GM12878 (cell line): ENCODE measurements at regions not wholly inside any gene's neighbourhood (a gene's known extent, or its start where the extent isn't known, plus 50 kb on each side); places are given as distances from the start of the nearest gene placed in this dataset.

Experiments
- ATAC-seq: fragments of 200-7000 bp; cut with Tn5 transposase; 3 replicates; pipeline ENCODE4 v1.9.1; 2020; ENCODE audit warnings: mild to moderate bottlenecking, moderate library complexity
- BruUV-seq: library from RNA; stranded (reverse); fragments of 400-500 nt; replicated peaks from 2 replicates; lab custom pipeline; 2021; lab: Mats Ljungman, UMichigan
- CTCF ChIA-PET: fragments of 300-600 bp; sonication (Branson Sonifier 250); formaldehyde crosslinking; extraction: SDS; loops from one replicate; lab custom pipeline; 2021; ENCODE audit warnings: inconsistent platforms; lab: Yijun Ruan, JAX
- POLR2A ChIA-PET: fragments of 350-600 bp; formaldehyde crosslinking; extraction: SDS; loops from one replicate; lab custom pipeline; 2021; ENCODE audit warnings: inconsistent platforms; lab: Charles Lee
- RAD21 ChIA-PET: fragments of 300-600 bp; sonication (Branson Sonifier 250); formaldehyde crosslinking; loops from one replicate; lab custom pipeline; 2023; ENCODE audit warnings: antibody characterized with exemption; ENCODE audit not compliant: unreplicated experiment; lab: Charles Lee
- SMC1A ChIA-PET: fragments of 300-600 bp; sonication (Branson Sonifier 250); formaldehyde crosslinking; loops from one replicate; lab custom pipeline; 2023; ENCODE audit not compliant: unreplicated experiment, uncharacterized antibody; lab: Charles Lee
- DNase-seq: peaks from one replicate; pipeline ENCODE4 v3.0.0-alpha.2; 2011; ENCODE audit warnings: low read depth, low spot score
- FAIRE-seq: peaks from 3 replicates; lab custom pipeline; 2011; peaks lifted over from hg19 to GRCh38; lab: Jason Lieb, UNC
- H2AFZ ChIP-seq: 2 replicates; pipeline ENCODE4 v1.6.0; 2011; ENCODE audit warnings: low read depth, low read length, control low read depth; ENCODE audit not compliant: control insufficient read depth
- H3K27ac ChIP-seq: 2 replicates; pipeline ENCODE4 v1.5.1; 2011; ENCODE audit warnings: control low read depth; ENCODE audit not compliant: control insufficient read depth, insufficient read depth
- H3K27me3 ChIP-seq, 2 experiments: replicated peaks in 1 of 2; 2 replicates each; pipeline versions ENCODE4 v1.6.0 to v1.6.1; 2011; ENCODE audit warnings: low read length in 1 of 2; ENCODE audit not compliant: control insufficient read depth in 2 of 2, insufficient read depth in 2 of 2
- H3K36me3 ChIP-seq, 2 experiments: 2 replicates each; pipeline ENCODE4 v1.5.1; 2011; ENCODE audit warnings: low read length in 1 of 2; ENCODE audit not compliant: control insufficient read depth in 2 of 2, insufficient read depth in 2 of 2
- H3K4me1 ChIP-seq: 2 replicates; pipeline ENCODE4 v1.6.1; 2011; ENCODE audit warnings: mild to moderate bottlenecking, low read length, moderate library complexity, mixed read lengths; ENCODE audit not compliant: control insufficient read depth, insufficient read depth
- H3K4me2 ChIP-seq: 2 replicates; pipeline ENCODE4 v1.6.0; 2011; ENCODE audit warnings: control low read depth; ENCODE audit not compliant: control insufficient read depth, insufficient read depth
- H3K4me3 ChIP-seq: fragments of 200-600 bp; sonication (generic); 2 replicates; pipeline ENCODE4 v1.5.1; 2016
- H3K79me2 ChIP-seq: 2 replicates; pipeline ENCODE4 v1.6.0; 2011; ENCODE audit warnings: low read length; ENCODE audit not compliant: control insufficient read depth, insufficient read depth
- H3K9ac ChIP-seq: 2 replicates; pipeline ENCODE4 v1.8.0; 2011; ENCODE audit warnings: low read length, control low read depth, mixed read lengths; ENCODE audit not compliant: control insufficient read depth, insufficient read depth
- H3K9me3 ChIP-seq: replicated peaks from 3 replicates; pipeline ENCODE4 v1.5.1; 2011; ENCODE audit warnings: mild to moderate bottlenecking, low read length; ENCODE audit not compliant: control insufficient read depth, insufficient read depth
- H4K20me1 ChIP-seq: 2 replicates; pipeline ENCODE4 v1.6.0; 2011; ENCODE audit not compliant: control insufficient read depth, insufficient read depth
- CREB1 ChIP-seq: IDR thresholded peaks from 2 replicates; pipeline ENCODE4 v1.6.1; 2012; ENCODE audit warnings: low read depth, mild to moderate bottlenecking, inconsistent platforms
- JUND ChIP-seq: IDR thresholded peaks from 2 replicates; pipeline ENCODE4 v1.6.1; 2012; ENCODE audit warnings: low read depth, mild to moderate bottlenecking, low read length, improper control_type of control experiment, moderate library complexity
- POLR2A ChIP-seq: IDR thresholded peaks from 2 replicates; pipeline ENCODE4 v1.6.1; 2011; ENCODE audit warnings: low read depth, mild to moderate bottlenecking, low read length
- RFX5 ChIP-seq: IDR thresholded peaks from 2 replicates; pipeline ENCODE4 v1.6.1; 2011; ENCODE audit warnings: low read depth, low read length, improper control_type of control experiment
- SMARCA5 ChIP-seq: fragments of 450-650 bp; IDR thresholded peaks from 2 replicates; pipeline ENCODE4 v1.6.1; 2017; ENCODE audit warnings: mild to moderate bottlenecking
- TBL1XR1 ChIP-seq: IDR thresholded peaks from 2 replicates; pipeline ENCODE4 v1.6.1; 2012; ENCODE audit warnings: low read depth, low read length, improper control_type of control experiment
- WGBS: methylation state at CpG from one replicate; pipeline ENCODE4 v1.1.6; 2016; ENCODE audit warnings: low lambda C conversion rate; ENCODE audit not compliant: insufficient replicate concordance, insufficient coverage; ENCODE audit errors: missing lambda C conversion rate; 5-methylcytosine and 5-hydroxymethylcytosine counted together
- in situ Hi-C: fragments of 300-500 bp; cut with MboI; formaldehyde crosslinking; loops from 9 replicates; pipeline ENCODE4 v1.14.3; 2018; ENCODE audit warnings: mixed read lengths
- intact Hi-C: fragments of 100-400 bp; cut with micrococcal nuclease; formaldehyde crosslinking; loops from one replicate; pipeline ENCODE4 v1.14.2; 2022; ENCODE audit not compliant: unreplicated experiment
- TF ChIP-seq, protein P1 (sequence below): fragments of 450-650 bp; IDR thresholded peaks from 2 replicates; pipeline ENCODE4 v1.6.1; 2016; ENCODE audit warnings: mild to moderate bottlenecking
- TF ChIP-seq, protein P2 (sequence below): IDR thresholded peaks from 2 replicates; pipeline ENCODE4 v1.6.1; 2012; ENCODE audit warnings: low read depth, low read length, improper control_type of control experiment

DNA sequence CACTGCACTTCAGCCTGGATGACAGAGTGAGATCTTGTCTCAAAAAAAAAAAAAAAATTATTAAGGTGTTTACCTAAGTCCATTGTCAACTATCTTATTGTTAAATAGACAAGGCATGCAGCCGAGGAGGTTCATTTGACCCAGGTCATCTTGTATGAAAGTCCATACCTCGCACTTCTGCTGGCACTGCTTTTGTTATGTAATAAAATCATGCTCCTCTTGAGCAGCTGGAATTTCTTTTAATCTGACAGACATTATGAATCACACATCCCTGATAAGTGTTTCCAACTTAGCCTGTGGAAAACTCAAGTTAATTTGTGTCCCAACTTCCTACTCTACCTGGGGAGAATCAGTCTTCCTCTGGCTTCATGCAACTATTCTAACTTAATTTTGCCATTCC lies 315.6 kb upstream of the KLF4 start:
- H2AFZ ChIP-seq: no peak overlapping the region
- ATAC-seq: no peak
- no peak for DNase-seq
- H3K4me1 ChIP-seq: no peaks in the 10 kb centered on the region
- no peak overlapping the region for H3K9ac ChIP-seq
- WGBS: 2% methylated on average over 2 of the region's 2 CpGs
- no TSS peak for BruUV-seq
- in situ Hi-C loops: no loop called here
- POLR2A ChIA-PET: no interaction called here
- no peak overlapping the region for H3K4me3 ChIP-seq
- H3K79me2 ChIP-seq: no peaks in the 10 kb centered on the region
- intact Hi-C loops: no loop called here
- CTCF ChIA-PET: interaction anchor here (1.0 to 1.5 kb wide), 2 partner anchors 26 to 30 kb away, joined by 3 to 4 read pairs; no protein-coding TSS in a partner anchor
- RAD21 ChIA-PET: no interaction called here
- TF ChIP-seq POLR2A (no peak), RFX5 (no peak), TBL1XR1 (no peak), CREB1 (no peak), JUND (no peak), SMARCA5 (no peak)
- TF ChIP-seq, protein P1, sequence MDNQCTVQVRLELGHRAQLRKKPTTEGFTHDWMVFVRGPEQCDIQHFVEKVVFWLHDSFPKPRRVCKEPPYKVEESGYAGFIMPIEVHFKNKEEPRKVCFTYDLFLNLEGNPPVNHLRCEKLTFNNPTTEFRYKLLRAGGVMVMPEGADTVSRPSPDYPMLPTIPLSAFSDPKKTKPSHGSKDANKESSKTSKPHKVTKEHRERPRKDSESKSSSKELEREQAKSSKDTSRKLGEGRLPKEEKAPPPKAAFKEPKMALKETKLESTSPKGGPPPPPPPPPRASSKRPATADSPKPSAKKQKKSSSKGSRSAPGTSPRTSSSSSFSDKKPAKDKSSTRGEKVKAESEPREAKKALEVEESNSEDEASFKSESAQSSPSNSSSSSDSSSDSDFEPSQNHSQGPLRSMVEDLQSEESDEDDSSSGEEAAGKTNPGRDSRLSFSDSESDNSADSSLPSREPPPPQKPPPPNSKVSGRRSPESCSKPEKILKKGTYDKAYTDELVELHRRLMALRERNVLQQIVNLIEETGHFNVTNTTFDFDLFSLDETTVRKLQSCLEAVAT: no peak
- TF ChIP-seq, protein P2, sequence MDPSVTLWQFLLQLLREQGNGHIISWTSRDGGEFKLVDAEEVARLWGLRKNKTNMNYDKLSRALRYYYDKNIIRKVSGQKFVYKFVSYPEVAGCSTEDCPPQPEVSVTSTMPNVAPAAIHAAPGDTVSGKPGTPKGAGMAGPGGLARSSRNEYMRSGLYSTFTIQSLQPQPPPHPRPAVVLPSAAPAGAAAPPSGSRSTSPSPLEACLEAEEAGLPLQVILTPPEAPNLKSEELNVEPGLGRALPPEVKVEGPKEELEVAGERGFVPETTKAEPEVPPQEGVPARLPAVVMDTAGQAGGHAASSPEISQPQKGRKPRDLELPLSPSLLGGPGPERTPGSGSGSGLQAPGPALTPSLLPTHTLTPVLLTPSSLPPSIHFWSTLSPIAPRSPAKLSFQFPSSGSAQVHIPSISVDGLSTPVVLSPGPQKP: no peak
- H3K36me3 ChIP-seq: no peaks in the 10 kb centered on the region
- H4K20me1 ChIP-seq: no peaks in the 10 kb centered on the region
- H3K9me3 ChIP-seq: no peaks in the 10 kb centered on the region
- H3K27ac ChIP-seq: no peak overlapping the region
- no peaks in the 10 kb centered on the region for H3K27me3 ChIP-seq
- SMC1A ChIA-PET: interaction anchor here (1.2 kb wide), 1 partner anchor 14 kb away, joined by 3 read pairs; no protein-coding TSS in a partner anchor
- no peak for FAIRE-seq
- no peak overlapping the region for H3K4me2 ChIP-seq
